Heart left ventricle (tissue), 13 donors: ENCODE measurements at regions not wholly inside any gene's neighbourhood (a gene's known extent, or its start where the extent isn't known, plus 50 kb on each side); places are given as distances from the start of the nearest gene placed in this dataset.

Source experiments
- POLR2A ChIP-seq, 2 donors: fragments of 450-650 bp; IDR thresholded peaks; one replicate each; pipeline ENCODE4 v1.6.1; 2017; ENCODE audit warnings: antibody characterized with exemption in 2 of 2, mild to moderate bottlenecking in 2 of 2, moderate library complexity in 2 of 2
- TF ChIP-seq, protein P1 (sequence below), 12 donors: fragments of 200-600 bp; sonication (generic) in 4 of 12; IDR thresholded peaks; one replicate each; pipeline versions ENCODE4 v1.5.0 to v1.8.0; 2018 to 2022; ENCODE audit warnings: antibody characterized with exemption in 12 of 12, mild to moderate bottlenecking in 5 of 12
- donor health status: ischemic (EF 13 %, LVEDD 7.1; RV severe dilation, severe dysfunction).
- donor health status: DM: no; HTN: yes; CAD: no.
- donor health status: DM: no; HTN: no; CAD: no.
- donor health status: ischemic (EF 25% LVEDD 6.9; RV normal size, moderate dysfunction).
- donor health status: ischemic (EF 25% LVEDD 5.7; RV mildly dilated, moderate dysfunction).
- donor health status: ischemic (EF 35%, LVEDD 5.7; RV mildly dilated, moderate dysfunction).
- donor health status: nonischemic (EF 11% LVEDD 7.7; RV severe dilation, severe dysfunction).
- donor health status: DM: yes; HTN: yes; CAD: no.
- donor health status: PGD.
- donor health status: ischemic (EF 29% LVEDD 5.4; RV normal size, mild dysfunction).
- donor health status: nonischemic (EF 23%, LVEDD 6.1; RV moderate dilation, normal function).

GRCh38 chr5:127227881-127228280 is 62.7 kb upstream of the MEGF10 start:
- TF ChIP-seq, protein P1, sequence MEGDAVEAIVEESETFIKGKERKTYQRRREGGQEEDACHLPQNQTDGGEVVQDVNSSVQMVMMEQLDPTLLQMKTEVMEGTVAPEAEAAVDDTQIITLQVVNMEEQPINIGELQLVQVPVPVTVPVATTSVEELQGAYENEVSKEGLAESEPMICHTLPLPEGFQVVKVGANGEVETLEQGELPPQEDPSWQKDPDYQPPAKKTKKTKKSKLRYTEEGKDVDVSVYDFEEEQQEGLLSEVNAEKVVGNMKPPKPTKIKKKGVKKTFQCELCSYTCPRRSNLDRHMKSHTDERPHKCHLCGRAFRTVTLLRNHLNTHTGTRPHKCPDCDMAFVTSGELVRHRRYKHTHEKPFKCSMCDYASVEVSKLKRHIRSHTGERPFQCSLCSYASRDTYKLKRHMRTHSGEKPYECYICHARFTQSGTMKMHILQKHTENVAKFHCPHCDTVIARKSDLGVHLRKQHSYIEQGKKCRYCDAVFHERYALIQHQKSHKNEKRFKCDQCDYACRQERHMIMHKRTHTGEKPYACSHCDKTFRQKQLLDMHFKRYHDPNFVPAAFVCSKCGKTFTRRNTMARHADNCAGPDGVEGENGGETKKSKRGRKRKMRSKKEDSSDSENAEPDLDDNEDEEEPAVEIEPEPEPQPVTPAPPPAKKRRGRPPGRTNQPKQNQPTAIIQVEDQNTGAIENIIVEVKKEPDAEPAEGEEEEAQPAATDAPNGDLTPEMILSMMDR (IDR thresholded peaks at IDR 0.05), result no peak
- no peak for TF ChIP-seq POLR2A (IDR thresholded peaks at IDR 0.05)
